ENCODE measurements at regions not wholly inside any gene's neighbourhood (a gene's known extent, or its start where the extent isn't known, plus 50 kb on each side); places are given as distances from the start of the nearest gene placed in this dataset.

- FAIRE-seq (no peak), DNase-seq (ENCODE audit: low read depth, low spot score) (no peak)
- H3K4me1 ChIP-seq (ENCODE audit: control insufficient read depth, extremely low read depth, insufficient read depth, low read length): no peaks in the 10 kb centered on the region
- CTCF ChIA-PET: no interaction called here
- no peaks in the 10 kb centered on the region for H3K9me3 ChIP-seq (replicated peaks; ENCODE audit: control insufficient read depth, insufficient read depth, low read length)
- H3K9me1 ChIP-seq (replicated peaks; ENCODE audit: control insufficient read depth, extremely low read depth, insufficient read depth, low read length): no peaks in the 10 kb centered on the region
- H3K79me2 ChIP-seq (ENCODE audit: control insufficient read depth, insufficient read depth, low read length): no peaks in the 10 kb centered on the region
- TF ChIP-seq MYC (IDR thresholded peaks at IDR 0.05; ENCODE audit: low read depth, low read length) (no peak), JUN (IDR thresholded peaks at IDR 0.05; ENCODE audit: borderline replicate concordance, insufficient read depth, insufficient read length, low read depth) (no peak), FOS (IDR thresholded peaks at IDR 0.05; ENCODE audit: borderline replicate concordance, insufficient read depth, low read length) (peak; percentile 42), EZH2 (IDR thresholded peaks at IDR 0.05; ENCODE audit: borderline replicate concordance, low read depth, low read length, severe bottlenecking) (no peak), GATA2 (IDR thresholded peaks at IDR 0.05; ENCODE audit: insufficient read depth, insufficient read length, low read depth, low read length) (no peak), POLR2A (IDR thresholded peaks at IDR 0.05; ENCODE audit: low read depth, low read length) (no peak)
- H3K27me3 ChIP-seq (ENCODE audit: control insufficient read depth in 2 of 2, insufficient read depth in 2 of 2, low read length in 2 of 2): no peaks in the 10 kb centered on the region
- no peak overlapping the region for H3K4me3 ChIP-seq (replicated peaks in 1 of 3; ENCODE audit: insufficient read depth in 1 of 3, low read depth in 1 of 3, low read length in 3 of 3)
- intact Hi-C loops (cut with micrococcal nuclease) (no loop called here), dilution Hi-C loops (cut with MboI; ENCODE audit: extremely low pct_ligation_motif_present, low sequenced_read_pairs) (no loop called here)
- no TSS peak for BruUV-seq (replicated peaks)
- no peaks in the 10 kb centered on the region for H3K36me3 ChIP-seq (ENCODE audit: control insufficient read depth in 2 of 2, extremely low read depth in 1 of 2, insufficient read depth in 2 of 2, low read length in 2 of 2)
- no peak overlapping the region for H3K9ac ChIP-seq (replicated peaks; ENCODE audit: extremely low read depth, insufficient read depth, low read length)
- no peak overlapping the region for H3K4me2 ChIP-seq (ENCODE audit: insufficient read depth, low read length)
- POLR2A ChIA-PET: no interaction called here
- H4K20me1 ChIP-seq (replicated peaks; ENCODE audit: control insufficient read depth, extremely low read depth, insufficient read depth, low read length): no peaks in the 10 kb centered on the region
- H2AFZ ChIP-seq (ENCODE audit: low read depth, low read length): no peak overlapping the region
- no peak overlapping the region for H3K27ac ChIP-seq (ENCODE audit: insufficient read depth, low read depth, low read length)
Observed at GRCh38 chr5:62029303-62029702, 276.7 kb upstream of the KIF2A start.

GRCh38 chr5:62030326-62030725 lies 275.7 kb upstream of the KIF2A start:
- FAIRE-seq (no peak), DNase-seq (ENCODE audit: low read depth, low spot score) (no peak)
- no peaks in the 10 kb centered on the region for H3K79me2 ChIP-seq (ENCODE audit: control insufficient read depth, insufficient read depth, low read length)
- H3K9ac ChIP-seq (replicated peaks; ENCODE audit: extremely low read depth, insufficient read depth, low read length): no peak overlapping the region
- no peak overlapping the region for H3K4me2 ChIP-seq (ENCODE audit: insufficient read depth, low read length)
- H3K9me3 ChIP-seq (replicated peaks; ENCODE audit: control insufficient read depth, insufficient read depth, low read length): no peaks in the 10 kb centered on the region
- H2AFZ ChIP-seq (ENCODE audit: low read depth, low read length): no peak overlapping the region
- H4K20me1 ChIP-seq (replicated peaks; ENCODE audit: control insufficient read depth, extremely low read depth, insufficient read depth, low read length): no peaks in the 10 kb centered on the region
- H3K36me3 ChIP-seq (ENCODE audit: control insufficient read depth in 2 of 2, extremely low read depth in 1 of 2, insufficient read depth in 2 of 2, low read length in 2 of 2): no peaks in the 10 kb centered on the region
- ChIA-PET CTCF (no interaction called here), POLR2A (no interaction called here)
- no peak overlapping the region for H3K27ac ChIP-seq (ENCODE audit: insufficient read depth, low read depth, low read length)
- H3K9me1 ChIP-seq (replicated peaks; ENCODE audit: control insufficient read depth, extremely low read depth, insufficient read depth, low read length): no peaks in the 10 kb centered on the region
- H3K4me3 ChIP-seq (replicated peaks in 1 of 3; ENCODE audit: insufficient read depth in 1 of 3, low read depth in 1 of 3, low read length in 3 of 3): no peak overlapping the region
- intact Hi-C loops (cut with micrococcal nuclease): no loop called here
- dilution Hi-C loops (cut with MboI; ENCODE audit: extremely low pct_ligation_motif_present, low sequenced_read_pairs): no loop called here
- TF ChIP-seq EZH2 (IDR thresholded peaks at IDR 0.05; ENCODE audit: borderline replicate concordance, low read depth, low read length, severe bottlenecking) (no peak), CTCF (IDR thresholded peaks at IDR 0.05; ENCODE audit: extremely low read depth in 1 of 2, insufficient read depth in 1 of 2, low read depth in 1 of 2, low read length in 2 of 2) (no peak), GATA2 (IDR thresholded peaks at IDR 0.05; ENCODE audit: insufficient read depth, insufficient read length, low read depth, low read length) (no peak), MYC (IDR thresholded peaks at IDR 0.05; ENCODE audit: low read depth, low read length) (no peak), POLR2A (IDR thresholded peaks at IDR 0.05; ENCODE audit: low read depth, low read length) (no peak), JUN (IDR thresholded peaks at IDR 0.05; ENCODE audit: borderline replicate concordance, insufficient read depth, insufficient read length, low read depth) (no peak), FOS (IDR thresholded peaks at IDR 0.05; ENCODE audit: borderline replicate concordance, insufficient read depth, low read length) (no peak), POLR2AphosphoS5 (IDR thresholded peaks at IDR 0.05; ENCODE audit: insufficient read depth, low read depth, low read length) (no peak)
- TF ChIP-seq, protein P1, sequence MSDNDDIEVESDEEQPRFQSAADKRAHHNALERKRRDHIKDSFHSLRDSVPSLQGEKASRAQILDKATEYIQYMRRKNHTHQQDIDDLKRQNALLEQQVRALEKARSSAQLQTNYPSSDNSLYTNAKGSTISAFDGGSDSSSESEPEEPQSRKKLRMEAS (IDR thresholded peaks at IDR 0.05; ENCODE audit: insufficient read depth, insufficient read length): no peak
- no TSS peak for BruUV-seq (replicated peaks)
- no peaks in the 10 kb centered on the region for H3K4me1 ChIP-seq (ENCODE audit: control insufficient read depth, extremely low read depth, insufficient read depth, low read length)
- no peaks in the 10 kb centered on the region for H3K27me3 ChIP-seq (ENCODE audit: control insufficient read depth in 2 of 2, insufficient read depth in 2 of 2, low read length in 2 of 2)
